ENCODE measurements at regions not wholly inside any gene's neighbourhood (a gene's known extent, or its start where the extent isn't known, plus 50 kb on each side); places are given as distances from the start of the nearest gene placed in this dataset.
"Not testable (repeated sequence)": the region's sequence is repeated elsewhere in the genome, so short reads cannot be mapped to it uniquely, and the experiment has no call there.

DNA sequence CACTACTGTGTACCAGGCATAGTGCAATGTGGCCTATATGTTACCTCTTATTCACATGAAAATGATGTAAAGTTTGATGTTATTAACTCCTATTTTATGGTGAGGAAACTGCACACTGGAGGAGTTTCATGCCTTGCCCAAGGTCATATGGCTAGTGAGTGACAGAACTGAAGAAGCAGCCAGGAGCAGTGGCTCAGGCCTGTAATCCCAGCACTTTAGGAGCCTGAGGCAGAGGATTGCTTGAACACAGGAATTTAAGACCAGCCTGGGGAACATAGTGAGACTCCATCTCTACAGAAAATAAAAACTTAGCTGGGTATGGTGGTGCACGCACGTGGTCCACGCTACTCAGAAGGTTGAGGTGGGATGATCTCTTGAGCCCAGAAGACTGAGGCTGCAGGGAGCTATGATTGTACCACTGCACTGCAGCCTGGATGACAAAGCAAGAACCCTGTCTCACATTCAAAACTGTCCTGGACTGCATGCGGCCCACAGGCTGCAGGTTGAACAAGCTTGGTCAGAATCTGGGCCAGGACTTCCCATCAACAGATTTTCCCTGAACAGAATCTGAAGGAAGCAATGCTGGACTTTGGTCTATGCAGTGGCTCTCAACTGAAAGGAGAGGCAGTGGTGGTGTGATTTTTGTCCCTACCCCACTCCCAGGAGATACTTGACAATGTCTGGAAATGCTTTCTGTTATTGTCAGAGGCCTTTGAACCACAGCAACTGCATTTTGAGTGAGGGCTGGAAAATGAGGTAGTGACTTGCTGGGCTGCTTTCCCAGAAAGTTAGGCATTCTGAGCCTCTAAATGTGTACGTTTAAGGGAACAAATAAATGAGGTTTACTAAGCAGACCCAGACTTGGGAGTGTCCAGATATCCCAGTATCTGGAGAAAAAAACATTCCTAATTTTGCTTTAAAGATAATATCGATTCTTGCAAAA is 479.5 kb downstream of the TMEM114 start:
- DNase-seq (ENCODE audit: low spot score) = no peak

DNA sequence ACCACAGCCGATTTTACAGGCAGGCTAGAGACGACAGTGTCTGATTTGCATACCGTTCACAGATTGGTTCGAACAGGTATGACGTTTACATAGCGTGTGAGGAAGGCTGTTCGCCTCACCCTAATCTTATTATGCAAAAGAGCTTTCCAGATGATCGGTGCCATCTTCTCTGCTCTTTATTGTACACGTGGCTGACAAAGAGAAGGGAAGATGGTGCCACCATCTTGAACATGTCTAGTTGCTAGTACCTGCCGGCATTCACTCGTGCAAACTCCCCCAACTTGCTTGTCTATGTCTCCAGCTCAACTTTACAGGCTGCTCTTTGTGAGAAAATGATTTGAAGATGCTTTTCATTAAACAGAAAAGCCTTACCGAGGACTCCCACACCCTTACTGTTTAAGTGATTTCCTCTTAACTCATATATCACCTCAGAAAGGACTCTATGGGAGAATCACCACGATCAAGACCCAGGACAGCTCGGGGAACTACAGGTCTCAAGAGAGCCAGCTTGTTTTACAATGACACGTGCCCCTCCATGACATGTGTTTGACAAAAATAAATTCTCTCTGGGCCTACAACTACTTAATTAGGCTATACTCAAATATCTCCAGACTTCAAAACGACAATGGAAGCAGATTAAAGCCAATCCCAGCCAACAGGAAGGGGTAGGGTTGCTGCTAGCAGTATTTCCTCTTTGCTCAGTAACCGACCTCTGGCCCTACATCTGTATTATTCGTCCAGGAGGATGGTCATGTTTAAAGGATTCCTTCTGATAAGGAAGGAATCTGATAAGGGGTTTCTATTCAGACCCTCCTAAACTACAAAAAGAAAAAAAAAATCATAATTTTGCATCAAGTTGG is 480.6 kb downstream of the TMEM114 start:
- no peak for DNase-seq (ENCODE audit: low spot score)

DNA sequence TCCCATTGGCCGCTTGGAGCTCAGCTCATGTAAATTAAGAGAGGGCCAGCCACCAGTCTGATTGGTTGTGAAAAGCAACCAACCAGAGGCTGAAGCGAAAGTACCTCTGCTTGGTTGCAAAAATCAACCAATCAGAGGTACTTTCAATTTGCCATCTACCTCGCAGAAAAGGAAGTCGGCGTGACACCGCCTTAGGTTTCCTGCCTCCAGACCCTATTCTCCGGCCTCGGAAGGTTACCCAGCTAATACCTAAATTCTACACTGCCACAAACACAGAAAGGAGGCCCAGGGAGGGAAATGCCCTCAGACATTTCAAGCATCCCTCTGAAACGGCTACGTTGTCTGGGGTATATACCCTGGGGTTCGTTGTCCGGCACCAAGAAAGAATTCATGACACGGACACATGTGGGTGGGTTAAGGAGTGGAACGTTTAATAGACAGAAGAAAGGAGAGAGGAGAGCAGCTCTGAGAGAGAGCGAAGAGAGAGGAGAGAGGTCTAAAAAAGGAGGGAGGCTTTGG is 481.3 kb downstream of the TMEM114 start:
- DNase-seq (ENCODE audit: low spot score) = no peak

DNA sequence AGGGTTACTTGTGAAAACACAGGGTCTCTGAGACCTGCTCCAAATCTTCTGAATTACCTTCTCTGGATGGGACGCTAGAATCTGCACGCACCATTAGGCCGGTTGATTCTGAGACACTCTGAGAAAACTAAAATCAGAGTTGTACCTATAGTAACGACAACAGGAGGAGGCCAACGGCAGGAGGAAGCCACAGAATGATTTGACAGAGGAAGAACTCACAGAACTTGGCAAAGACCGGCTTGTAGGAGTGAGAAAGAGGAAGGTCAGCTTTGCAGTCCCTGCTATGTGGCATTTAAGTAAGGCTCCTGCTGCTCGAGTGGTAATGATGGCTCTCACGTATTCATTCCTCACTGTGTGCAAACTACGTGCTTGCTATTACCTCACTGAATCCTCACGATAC is 483.0 kb downstream of the TMEM114 start:
- DNase-seq (ENCODE audit: low spot score) = no peak

DNA sequence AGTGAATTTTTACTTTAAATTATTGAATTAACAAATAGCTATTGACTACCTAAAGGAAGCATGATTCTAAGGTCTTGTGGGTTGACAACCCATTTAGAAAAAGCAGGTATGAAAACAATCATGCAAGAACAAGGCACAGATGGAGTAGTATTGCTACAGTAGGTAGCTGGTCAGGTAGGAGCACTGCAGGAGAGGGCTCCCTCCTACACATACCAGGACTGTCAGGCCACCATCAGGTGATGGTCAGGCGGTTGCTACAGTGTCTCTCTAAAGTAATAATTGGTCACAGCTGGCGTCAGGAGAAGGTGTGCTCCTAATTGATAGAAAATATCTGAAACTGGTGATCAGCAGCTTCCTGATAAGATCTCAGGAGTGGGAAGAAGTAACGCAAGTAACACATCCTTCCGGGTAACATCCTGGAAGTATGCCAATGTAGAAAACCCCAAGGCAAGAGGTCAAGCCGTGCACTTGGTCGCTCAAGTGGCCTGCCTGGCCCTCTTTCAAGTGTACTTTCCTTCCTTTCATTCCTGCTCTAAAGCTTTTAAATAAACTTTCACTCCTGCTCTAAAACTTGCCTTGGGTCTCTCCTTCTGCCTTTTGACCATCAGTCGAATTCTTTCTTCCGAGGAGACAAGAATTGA is 486.5 kb downstream of the TMEM114 start:
- DNase-seq (ENCODE audit: low spot score) = no peak

DNA sequence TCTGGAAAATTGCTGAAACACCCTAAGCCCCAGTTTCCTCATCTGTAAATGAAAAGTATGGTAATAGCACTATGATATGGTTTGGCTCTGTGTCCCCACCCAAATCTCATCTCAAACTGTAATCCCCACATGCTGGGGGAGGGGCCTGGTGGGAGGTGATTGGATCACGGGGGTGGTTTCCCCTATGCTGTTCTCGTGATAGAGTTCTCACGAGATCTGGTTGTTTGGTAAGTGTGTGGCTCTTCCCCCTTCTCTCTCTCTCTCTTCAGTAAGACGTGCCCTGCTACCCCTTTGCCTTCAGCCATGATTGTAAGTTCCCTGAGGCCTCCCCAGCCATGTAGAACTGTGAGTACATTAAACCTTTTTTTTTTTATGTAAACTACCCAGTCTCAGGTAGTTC is 490.7 kb downstream of the TMEM114 start:
- no peak for DNase-seq (ENCODE audit: low spot score)

DNA sequence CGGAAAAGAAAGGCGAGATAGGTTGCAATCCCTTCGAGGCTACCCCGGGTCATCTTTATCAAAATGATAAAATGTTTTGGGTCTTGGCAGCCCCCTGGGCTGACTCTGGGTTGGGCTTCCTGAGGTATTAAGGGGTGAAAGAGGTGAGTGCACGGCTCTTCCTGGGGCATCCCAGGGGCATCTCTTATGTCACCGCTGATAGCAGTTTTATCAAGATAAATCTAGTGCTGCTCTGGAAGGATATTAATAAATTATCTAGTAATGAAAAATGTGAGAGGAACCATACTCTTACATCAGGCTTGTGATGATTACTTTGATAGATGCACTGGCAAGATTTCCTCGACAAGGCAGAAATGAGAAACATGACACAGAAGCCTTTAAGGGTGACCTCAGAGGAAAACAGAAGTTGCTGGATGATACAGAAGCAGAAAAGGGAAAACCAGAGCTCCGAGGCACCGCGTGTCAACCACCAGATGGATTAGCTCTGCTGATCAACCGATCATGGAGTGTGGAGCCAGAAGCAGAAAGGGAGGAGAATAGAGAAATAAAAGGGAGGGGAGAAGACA is 491.3 kb downstream of the TMEM114 start:
- no peak for DNase-seq (ENCODE audit: low spot score)

DNA sequence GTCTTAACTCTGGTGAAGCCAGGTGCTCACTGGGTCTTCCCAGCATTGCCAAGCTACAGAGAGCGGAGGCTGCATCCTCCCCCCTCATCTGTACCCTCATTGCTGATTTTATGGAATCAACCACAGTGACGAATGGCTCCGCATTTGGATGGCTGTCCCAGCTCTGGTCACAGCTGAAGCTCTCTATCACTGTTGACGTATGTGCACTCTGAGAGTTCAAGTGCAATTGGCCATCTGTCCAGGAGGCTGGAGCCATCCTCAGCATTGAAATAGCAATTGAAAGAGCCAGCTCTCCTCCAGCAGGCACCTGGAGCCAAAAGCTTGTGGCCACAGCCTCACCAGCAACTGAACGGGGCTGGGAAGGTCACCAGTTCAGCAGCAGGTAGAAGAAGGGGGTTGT is 494.1 kb downstream of the TMEM114 start:
- no peak for DNase-seq (ENCODE audit: low spot score)

DNA sequence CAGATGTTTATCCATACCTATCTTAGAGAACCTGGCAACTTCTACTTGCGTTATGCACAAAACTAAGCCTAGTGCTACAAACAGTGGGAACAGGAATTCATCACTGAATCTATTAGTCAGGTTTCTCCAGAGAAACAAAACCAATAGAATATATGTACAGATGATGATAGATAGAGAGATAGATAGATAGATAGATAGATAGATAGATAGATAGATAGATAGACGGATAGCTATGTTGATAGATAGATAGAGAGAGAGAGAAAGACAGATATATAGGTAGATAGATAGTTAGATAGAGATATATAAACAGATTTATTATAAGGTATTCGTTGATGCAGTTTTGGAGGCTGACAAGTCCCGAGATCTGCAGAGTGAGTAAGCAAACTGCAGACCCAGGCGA is 495.6 kb downstream of the TMEM114 start:
- DNase-seq (ENCODE audit: low spot score) = no peak

DNA sequence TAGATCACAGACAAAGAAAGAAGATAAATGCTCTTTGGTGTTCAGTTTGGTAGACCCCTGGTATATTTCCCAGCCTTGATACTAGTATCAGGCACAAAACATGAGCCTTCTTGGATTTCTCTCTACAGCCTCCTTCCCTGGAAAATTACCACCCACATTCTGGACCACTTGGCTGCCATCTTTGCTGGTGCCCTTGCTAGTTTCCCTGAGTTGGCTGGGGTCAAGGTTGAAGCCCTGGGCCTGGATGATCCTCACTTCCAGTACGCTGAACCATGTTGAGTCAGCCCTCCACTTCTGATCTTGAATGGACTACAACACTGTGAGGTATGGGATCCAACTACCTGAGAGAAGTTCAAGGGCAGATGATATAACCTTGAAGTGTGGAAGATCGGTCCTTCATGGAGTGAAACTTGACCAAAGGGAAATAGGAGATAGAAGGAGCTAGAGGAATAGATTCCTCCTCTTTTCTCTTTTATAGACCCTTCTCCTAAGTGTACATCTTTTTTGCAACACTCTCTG is 501.4 kb downstream of the TMEM114 start:
- DNase-seq (ENCODE audit: low spot score) = no peak

DNA sequence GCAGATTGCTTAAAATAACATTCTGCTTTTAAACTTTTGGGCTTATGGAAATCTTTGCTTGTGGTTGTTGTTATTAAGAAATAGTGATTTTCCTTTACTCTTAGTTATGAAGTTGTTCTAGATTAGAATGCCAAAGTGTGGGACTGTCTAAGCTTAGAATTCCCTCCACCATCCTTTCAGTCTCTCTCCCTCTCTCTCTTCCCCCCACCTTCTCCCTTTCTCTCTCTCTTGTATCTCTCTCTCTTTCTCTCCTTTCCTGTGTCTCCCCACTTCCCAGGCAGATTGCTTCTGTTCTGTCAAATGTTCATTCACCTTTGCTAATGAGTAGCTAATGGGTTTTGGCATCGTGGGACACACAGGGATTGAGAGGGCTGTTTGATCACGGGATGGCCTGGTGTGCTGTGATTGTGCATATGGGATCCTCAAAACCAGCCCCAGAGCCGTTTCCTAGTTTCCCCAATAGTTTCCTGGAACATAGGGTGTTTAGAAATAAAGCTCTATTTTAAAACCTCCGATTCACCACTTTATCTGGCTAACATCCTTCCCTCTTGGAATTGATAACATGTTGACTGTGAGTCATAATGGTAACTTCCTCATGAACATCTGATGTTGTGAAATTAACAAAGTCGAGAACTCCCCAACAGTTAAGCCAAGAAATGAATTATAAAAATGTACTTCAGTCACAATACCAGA is 502.6 kb downstream of the TMEM114 start:
- DNase-seq (ENCODE audit: low spot score) = no peak

DNA sequence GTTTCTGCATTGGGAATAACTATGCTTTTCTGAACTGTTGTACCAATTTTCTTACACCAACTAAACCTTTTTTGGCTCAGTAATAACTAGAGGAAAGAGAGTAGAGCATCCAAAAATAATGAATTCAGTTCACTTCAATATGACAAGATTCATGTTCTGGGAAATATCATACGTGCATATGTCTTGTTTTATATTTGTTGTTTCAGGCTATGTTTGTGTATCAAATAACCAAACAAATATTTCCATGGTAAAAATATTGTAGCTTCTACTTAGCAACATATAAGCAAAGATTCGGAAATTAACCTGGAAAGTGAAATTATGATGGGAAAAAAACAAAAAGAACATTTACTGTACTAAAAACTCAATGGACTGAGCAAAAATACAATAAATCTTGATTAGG is 503.2 kb downstream of the TMEM114 start:
- no peak for DNase-seq (ENCODE audit: low spot score)

DNA sequence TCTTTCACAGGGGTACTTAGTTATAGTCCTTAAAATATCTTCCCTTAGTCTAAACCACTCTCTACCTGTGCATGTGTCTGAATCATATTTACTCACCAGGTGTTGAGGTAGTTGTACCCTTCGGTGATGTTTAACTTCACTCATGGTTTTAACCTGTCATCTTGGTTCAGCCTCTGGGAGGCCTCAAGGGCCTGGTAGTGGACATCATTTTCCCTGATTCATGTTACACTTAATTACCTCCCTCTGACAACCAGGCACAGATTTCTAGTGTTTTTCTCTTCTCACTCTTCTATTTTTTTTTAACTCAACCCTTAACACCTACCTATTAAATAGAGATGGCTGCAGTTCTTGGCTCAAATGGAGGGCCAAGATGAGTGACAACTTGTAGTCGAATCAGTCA is 505.4 kb downstream of the TMEM114 start:
- DNase-seq (ENCODE audit: low spot score) = no peak

DNA sequence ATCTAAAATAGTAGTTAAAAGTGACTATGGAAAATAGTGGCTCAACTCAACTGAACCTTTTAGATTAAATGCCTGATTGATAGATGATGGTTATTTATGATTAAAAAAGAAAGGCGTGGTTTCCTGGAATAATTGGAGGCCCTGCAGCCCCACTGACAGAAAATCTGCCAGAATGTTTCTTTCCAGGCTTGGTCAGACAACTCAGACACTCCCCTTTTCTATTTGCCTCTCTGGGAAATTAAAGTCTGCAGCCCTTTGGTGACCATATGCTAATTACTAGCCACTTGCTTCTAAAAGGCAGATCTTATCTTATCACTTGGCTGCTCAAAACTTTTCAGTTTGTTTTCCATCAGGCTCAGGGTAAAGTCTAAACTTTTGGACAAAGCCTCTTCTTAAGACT is 506.0 kb downstream of the TMEM114 start:
- no peak for DNase-seq (ENCODE audit: low spot score)

DNA sequence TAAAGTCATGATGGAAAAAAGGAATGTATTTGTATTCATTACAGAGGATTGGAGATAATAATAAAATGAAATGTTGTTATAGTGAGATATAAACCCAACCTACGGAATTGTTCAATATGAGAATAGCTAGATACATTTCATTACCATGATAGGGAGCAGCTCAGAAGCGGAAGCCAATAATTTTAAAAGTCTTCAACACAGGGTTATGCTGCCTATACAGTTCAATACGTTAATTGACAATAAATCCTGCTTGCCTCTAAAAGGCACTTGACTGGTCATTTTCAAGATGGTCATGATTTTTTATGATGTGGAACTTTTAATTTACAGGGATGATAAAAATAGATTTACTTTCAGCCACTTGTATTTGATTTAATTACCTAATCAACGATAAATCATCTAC is 506.8 kb downstream of the TMEM114 start:
- no peak for DNase-seq (ENCODE audit: low spot score)

DNA sequence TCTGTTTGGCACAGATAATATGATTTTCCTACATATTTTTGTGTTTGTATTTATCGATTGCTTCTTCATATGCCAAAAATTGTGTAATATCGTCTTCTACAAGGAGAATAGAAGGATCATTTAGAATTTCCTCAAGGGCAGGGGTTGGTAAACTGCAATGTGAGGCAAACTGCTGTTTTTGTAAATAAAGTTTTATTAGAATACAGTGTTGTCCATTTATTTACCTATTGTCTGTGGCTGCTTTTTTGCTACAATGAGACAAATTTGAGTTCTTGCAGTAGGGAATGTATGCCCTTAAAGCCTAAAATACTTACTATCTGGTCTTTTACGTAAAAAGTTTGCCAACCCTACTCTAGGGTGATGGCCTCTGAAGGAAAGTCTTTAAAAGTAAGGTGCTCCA is 509.5 kb downstream of the TMEM114 start:
- DNase-seq (ENCODE audit: low spot score) = no peak

DNA sequence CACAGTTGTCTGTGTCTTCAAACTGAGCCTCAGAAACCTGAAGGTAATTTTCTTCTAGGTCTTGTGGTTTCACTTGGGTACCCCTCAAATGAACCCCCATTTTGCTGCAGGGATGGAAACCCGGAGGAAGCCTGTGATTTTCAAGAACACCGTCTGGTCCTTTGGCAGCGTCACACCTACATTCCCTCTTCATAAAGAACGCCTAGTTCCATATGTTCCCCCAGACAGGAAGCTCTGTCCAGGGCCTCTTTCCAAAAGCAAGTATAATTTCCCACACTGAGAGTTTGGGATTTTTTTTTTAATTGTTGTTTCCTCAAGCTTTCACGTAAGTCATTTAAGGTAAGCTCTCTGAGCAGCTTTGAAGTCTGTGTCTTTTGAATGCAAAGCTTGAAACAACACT is 515.0 kb downstream of the TMEM114 start:
- DNase-seq (ENCODE audit: low spot score) = no peak

DNA sequence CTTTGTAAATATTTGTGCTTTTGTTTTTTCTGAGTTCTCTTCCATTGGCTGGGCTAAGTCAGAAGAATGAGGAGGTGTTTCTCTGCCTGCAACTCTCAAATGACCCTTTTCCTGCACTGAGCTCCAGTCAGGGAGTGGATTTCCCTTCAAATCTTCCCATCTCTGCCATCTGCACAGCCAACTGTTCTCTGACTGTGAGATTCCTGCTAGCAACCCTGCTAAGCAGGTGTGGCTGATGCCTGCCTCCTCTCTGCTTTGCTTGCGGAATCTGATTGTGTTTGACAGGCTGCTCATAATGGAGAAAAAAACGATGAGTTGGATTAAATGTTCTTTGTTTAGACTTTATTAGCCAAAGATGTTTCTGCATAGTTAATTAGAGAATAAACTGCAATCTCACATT is 519.8 kb downstream of the TMEM114 start:
- DNase-seq (ENCODE audit: low spot score) = no peak

DNA sequence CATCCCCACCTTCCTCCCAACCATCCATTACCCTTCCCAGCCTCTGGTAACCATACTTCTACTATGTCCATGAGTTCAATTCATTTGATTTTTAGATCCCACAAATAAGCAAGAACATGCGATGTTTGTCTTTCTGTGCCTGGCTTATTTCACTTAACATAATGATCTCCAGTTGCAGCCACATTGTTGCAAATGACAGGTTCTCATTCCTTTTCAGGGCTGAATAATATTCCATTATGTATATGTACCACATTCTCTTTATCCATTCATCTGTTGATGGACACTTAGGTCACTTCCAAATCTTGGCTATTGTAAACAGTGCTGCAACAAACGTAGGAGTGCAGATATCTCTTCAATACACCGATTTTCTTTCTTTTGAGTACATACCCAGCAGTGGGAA is 522.1 kb downstream of the TMEM114 start:
- not testable (repeated sequence) for DNase-seq (ENCODE audit: low spot score)

DNA sequence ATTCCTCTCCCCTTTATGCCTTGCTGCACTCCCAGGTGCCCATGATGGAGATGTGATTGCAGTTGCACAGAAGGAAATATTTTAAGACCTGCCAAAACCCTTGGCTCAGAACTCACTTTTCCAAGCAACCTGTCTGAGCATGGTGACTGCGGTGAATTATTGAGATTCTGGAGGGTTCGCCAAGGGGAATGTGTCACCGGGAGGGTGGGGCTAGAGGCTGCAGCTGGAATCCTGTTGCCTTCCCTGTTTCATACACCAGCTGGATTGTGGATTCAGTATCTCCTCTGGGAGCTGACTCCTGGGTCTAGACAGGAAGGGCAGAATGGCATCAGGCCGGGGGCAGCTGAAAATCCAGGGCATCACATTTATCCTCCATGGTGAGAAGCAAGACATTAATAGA is 527.2 kb downstream of the TMEM114 start:
- DNase-seq (ENCODE audit: low spot score) = no peak

DNA sequence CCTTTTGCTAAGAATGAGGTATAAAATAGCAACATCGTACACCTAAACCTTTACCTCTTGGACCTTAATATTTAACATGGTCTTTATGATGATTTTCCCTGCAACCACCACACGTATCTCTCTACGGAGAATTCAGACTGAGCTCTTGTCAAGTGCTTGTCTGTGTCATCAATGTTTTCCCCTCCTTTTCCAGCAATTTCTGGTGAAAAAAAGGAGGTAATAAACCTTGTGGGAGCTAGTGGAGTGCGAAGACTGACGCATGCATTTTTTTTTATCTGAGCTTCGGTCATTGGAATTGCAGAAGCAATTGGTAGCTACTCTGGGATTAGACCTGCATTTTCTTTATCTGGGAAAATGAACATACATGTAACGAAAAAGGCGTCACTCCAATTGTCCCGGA is 527.6 kb downstream of the TMEM114 start:
- no peak for DNase-seq (ENCODE audit: low spot score)

Measured in germinal center (tissue), 1 donor.